ENCODE measurements at regions not wholly inside any gene's neighbourhood (a gene's known extent, or its start where the extent isn't known, plus 50 kb on each side); places are given as distances from the start of the nearest gene placed in this dataset.

GRCh38 chr12:66916189-66916588 lies 237.3 kb upstream of the GRIP1 start:
- no peak for DNase-seq

GRCh38 chr12:66919466-66919865 lies 240.6 kb upstream of the GRIP1 start:
- no peak for DNase-seq

GRCh38 chr12:66920205-66920604 lies 241.3 kb upstream of the GRIP1 start:
- DNase-seq: no peak

GRCh38 chr12:66921151-66921550 lies 242.3 kb upstream of the GRIP1 start:
- DNase-seq: no peak

GRCh38 chr12:66925083-66925482 lies 246.2 kb upstream of the GRIP1 start:
- DNase-seq: no peak

- DNase-seq: no peak
Measured at GRCh38 chr12:66929121-66929520, 250.2 kb upstream of the GRIP1 start.

- no peak for DNase-seq
Measured at GRCh38 chr12:66931091-66931490, 252.2 kb upstream of the GRIP1 start.

GRCh38 chr12:66932126-66932525 lies 253.2 kb upstream of the GRIP1 start:
- DNase-seq: no peak

GRCh38 chr12:66934302-66935062 lies 255.6 kb upstream of the GRIP1 start:
- no peak for DNase-seq

GRCh38 chr12:66941150-66941549 lies 262.3 kb upstream of the GRIP1 start:
- peak; percentile 16 for DNase-seq

- no peak for DNase-seq
Measured at GRCh38 chr12:66942741-66943465, 264.0 kb upstream of the GRIP1 start.

GRCh38 chr12:66944365-66944764 lies 265.5 kb upstream of the GRIP1 start:
- DNase-seq: no peak

- DNase-seq: no peak
Measured at GRCh38 chr12:66945189-66945817, 266.4 kb upstream of the GRIP1 start.

GRCh38 chr12:66947119-66947518 lies 268.2 kb upstream of the GRIP1 start:
- DNase-seq: no peak

GRCh38 chr12:66952668-66953067 lies 273.8 kb upstream of the GRIP1 start:
- DNase-seq: no peak

GRCh38 chr12:66956300-66956699 lies 277.4 kb upstream of the GRIP1 start:
- no peak for DNase-seq

GRCh38 chr12:66959276-66959675 lies 280.4 kb upstream of the GRIP1 start:
- DNase-seq: no peak

- no peak for DNase-seq
Measured at GRCh38 chr12:66960006-66960405, 281.1 kb upstream of the GRIP1 start.

GRCh38 chr12:66960704-66961690 lies 282.1 kb upstream of the GRIP1 start:
- no peak for DNase-seq

- no peak for DNase-seq
Measured at GRCh38 chr12:66962290-66962689, 283.4 kb upstream of the GRIP1 start.

GRCh38 chr12:66963901-66964300 lies 285.0 kb upstream of the GRIP1 start:
- DNase-seq: no peak

- peak; percentile 74 for DNase-seq
Measured at GRCh38 chr12:66964629-66965028, 285.8 kb upstream of the GRIP1 start.
